Heart left ventricle (tissue), 13 donors: ENCODE measurements at regions not wholly inside any gene's neighbourhood (a gene's known extent, or its start where the extent isn't known, plus 50 kb on each side); places are given as distances from the start of the nearest gene placed in this dataset.

Experiments
- POLR2A ChIP-seq, 2 donors: fragments of 450-650 bp; IDR thresholded peaks; one replicate each; pipeline ENCODE4 v1.6.1; 2017; ENCODE audit warnings: antibody characterized with exemption in 2 of 2, mild to moderate bottlenecking in 2 of 2, moderate library complexity in 2 of 2
- TF ChIP-seq, protein P1 (sequence below), 12 donors: fragments of 200-600 bp; sonication (generic) in 4 of 12; IDR thresholded peaks; one replicate each; pipeline versions ENCODE4 v1.5.0 to v1.8.0; 2018 to 2022; ENCODE audit warnings: antibody characterized with exemption in 12 of 12, mild to moderate bottlenecking in 5 of 12
- donor health status: ischemic (EF 13 %, LVEDD 7.1; RV severe dilation, severe dysfunction).
- donor health status: DM: no; HTN: yes; CAD: no.
- donor health status: DM: no; HTN: no; CAD: no.
- donor health status: ischemic (EF 25% LVEDD 6.9; RV normal size, moderate dysfunction).
- donor health status: ischemic (EF 25% LVEDD 5.7; RV mildly dilated, moderate dysfunction).
- donor health status: ischemic (EF 35%, LVEDD 5.7; RV mildly dilated, moderate dysfunction).
- donor health status: nonischemic (EF 11% LVEDD 7.7; RV severe dilation, severe dysfunction).
- donor health status: DM: yes; HTN: yes; CAD: no.
- donor health status: PGD.
- donor health status: ischemic (EF 29% LVEDD 5.4; RV normal size, mild dysfunction).
- donor health status: nonischemic (EF 23%, LVEDD 6.1; RV moderate dilation, normal function).

DNA sequence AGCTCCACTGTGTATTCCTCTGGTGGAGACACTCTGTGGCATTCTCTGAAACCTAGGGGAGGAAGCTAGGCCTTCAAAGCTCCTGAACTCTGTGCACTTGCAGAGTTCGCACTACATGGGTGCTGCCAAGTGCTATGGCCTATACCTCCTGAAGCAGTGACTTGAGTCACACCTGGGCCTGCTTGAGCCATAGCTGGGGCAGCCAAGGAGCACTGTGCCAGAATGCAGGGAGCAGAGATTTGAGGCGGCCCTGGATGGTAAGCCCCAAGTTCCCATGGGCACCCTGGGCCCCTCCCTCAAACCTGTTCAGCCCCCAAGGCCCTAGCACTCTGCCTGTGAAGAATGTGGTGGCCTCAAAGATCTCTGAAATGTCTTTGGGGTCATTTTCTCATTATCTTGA is 212.9 kb downstream of the SPATA31A6 start:
- TF ChIP-seq, protein P1, sequence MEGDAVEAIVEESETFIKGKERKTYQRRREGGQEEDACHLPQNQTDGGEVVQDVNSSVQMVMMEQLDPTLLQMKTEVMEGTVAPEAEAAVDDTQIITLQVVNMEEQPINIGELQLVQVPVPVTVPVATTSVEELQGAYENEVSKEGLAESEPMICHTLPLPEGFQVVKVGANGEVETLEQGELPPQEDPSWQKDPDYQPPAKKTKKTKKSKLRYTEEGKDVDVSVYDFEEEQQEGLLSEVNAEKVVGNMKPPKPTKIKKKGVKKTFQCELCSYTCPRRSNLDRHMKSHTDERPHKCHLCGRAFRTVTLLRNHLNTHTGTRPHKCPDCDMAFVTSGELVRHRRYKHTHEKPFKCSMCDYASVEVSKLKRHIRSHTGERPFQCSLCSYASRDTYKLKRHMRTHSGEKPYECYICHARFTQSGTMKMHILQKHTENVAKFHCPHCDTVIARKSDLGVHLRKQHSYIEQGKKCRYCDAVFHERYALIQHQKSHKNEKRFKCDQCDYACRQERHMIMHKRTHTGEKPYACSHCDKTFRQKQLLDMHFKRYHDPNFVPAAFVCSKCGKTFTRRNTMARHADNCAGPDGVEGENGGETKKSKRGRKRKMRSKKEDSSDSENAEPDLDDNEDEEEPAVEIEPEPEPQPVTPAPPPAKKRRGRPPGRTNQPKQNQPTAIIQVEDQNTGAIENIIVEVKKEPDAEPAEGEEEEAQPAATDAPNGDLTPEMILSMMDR (IDR thresholded peaks at IDR 0.05): no peak
- no peak for TF ChIP-seq POLR2A (IDR thresholded peaks at IDR 0.05)
